KMS-11 (cell line): ENCODE measurements at regions not wholly inside any gene's neighbourhood (a gene's known extent, or its start where the extent isn't known, plus 50 kb on each side); places are given as distances from the start of the nearest gene placed in this dataset.
"Not testable (repeated sequence)": the region's sequence is repeated elsewhere in the genome, so short reads cannot be mapped to it uniquely, and the experiment has no call there.

ENCODE experiments used
- H2AFZ ChIP-seq: fragments of 200-600 bp; sonication (generic); 2 replicates; pipeline ENCODE4 v1.6.1; 2016; ENCODE audit warnings: antibody characterized with exemption, mixed run types, low read depth
- H3K27ac ChIP-seq: fragments of 200-600 bp; sonication (generic); 2 replicates; pipeline ENCODE4 v1.6.1; 2016; ENCODE audit warnings: mild to moderate bottlenecking, mixed run types
- H3K27me3 ChIP-seq: fragments of 200-600 bp; sonication (generic); 2 replicates; pipeline ENCODE4 v1.6.1; 2017; ENCODE audit warnings: mild to moderate bottlenecking, low read depth, mixed run types, moderate library complexity; ENCODE audit not compliant: insufficient read depth
- H3K36me3 ChIP-seq: fragments of 200-600 bp; sonication (generic); 2 replicates; pipeline ENCODE4 v1.6.1; 2017; ENCODE audit warnings: mild to moderate bottlenecking, mixed run types; ENCODE audit not compliant: insufficient read depth
- H3K4me1 ChIP-seq: fragments of 200-600 bp; sonication (generic); 2 replicates; pipeline ENCODE4 v1.6.1; 2016; ENCODE audit warnings: mild to moderate bottlenecking, low read depth, mixed run types; ENCODE audit not compliant: poor library complexity, severe bottlenecking
- H3K4me2 ChIP-seq: fragments of 200-600 bp; sonication (generic); 2 replicates; pipeline ENCODE4 v1.7.0; 2016; ENCODE audit warnings: mild to moderate bottlenecking, mixed run types
- H3K4me3 ChIP-seq: fragments of 200-600 bp; sonication (generic); IDR thresholded peaks from 2 replicates; pipeline ENCODE4 v1.6.1; 2017; ENCODE audit warnings: low read depth, low read length, mixed read lengths; ENCODE audit not compliant: insufficient read depth
- H3K79me2 ChIP-seq: fragments of 200-600 bp; sonication (generic); 2 replicates; pipeline ENCODE4 v1.6.1; 2016; ENCODE audit warnings: low read depth, mixed run types; ENCODE audit not compliant: insufficient read depth
- H3K9ac ChIP-seq: fragments of 200-600 bp; sonication (generic); 2 replicates; pipeline ENCODE4 v1.6.1; 2016; ENCODE audit warnings: mild to moderate bottlenecking, mixed run types
- H4K20me1 ChIP-seq: fragments of 200-600 bp; sonication (generic); 2 replicates; pipeline ENCODE4 v1.6.1; 2016; ENCODE audit warnings: mild to moderate bottlenecking, mixed run types; ENCODE audit not compliant: insufficient read depth
- TF ChIP-seq, protein P1 (sequence below): fragments of 200-600 bp; sonication (generic); conservative IDR thresholded peaks from 2 replicates; pipeline ENCODE4 v1.6.1; 2017; ENCODE audit warnings: low read depth, mild to moderate bottlenecking, antibody characterized with exemption, low read length, moderate library complexity, mixed read lengths

DNA sequence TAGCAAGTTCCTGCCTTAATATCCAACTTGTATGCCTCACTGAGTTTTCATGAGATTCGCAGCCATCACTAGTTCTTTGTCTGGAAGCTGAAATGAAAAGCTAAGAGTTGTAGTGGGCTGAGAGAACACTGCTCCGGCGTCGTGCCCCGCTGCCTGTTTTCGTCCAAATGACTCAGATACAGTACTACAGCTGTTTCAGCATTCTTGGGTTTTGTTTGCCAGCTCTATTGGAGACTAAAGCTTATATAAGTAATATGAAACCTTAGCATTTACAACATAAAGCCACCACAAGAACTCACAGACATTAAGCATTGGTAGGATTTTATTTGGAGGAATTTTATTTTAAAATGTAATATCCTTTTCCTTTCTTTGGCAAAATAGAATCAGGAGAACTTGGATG, 299.7 kb downstream of the DLEU7 start:
- Histone ChIP-seq H4K20me1 (no peaks in the 10 kb centered on the region), H3K27ac (no peak overlapping the region), H3K79me2 (no peaks in the 10 kb centered on the region), H3K4me2 (no peak overlapping the region), H2AFZ (no peak overlapping the region), H3K36me3 (no peaks in the 10 kb centered on the region), H3K27me3 (no peaks in the 10 kb centered on the region), H3K4me3 (no peak overlapping the region), H3K9ac (no peak overlapping the region), H3K4me1 (no peaks in the 10 kb centered on the region)
- TF ChIP-seq, protein P1, sequence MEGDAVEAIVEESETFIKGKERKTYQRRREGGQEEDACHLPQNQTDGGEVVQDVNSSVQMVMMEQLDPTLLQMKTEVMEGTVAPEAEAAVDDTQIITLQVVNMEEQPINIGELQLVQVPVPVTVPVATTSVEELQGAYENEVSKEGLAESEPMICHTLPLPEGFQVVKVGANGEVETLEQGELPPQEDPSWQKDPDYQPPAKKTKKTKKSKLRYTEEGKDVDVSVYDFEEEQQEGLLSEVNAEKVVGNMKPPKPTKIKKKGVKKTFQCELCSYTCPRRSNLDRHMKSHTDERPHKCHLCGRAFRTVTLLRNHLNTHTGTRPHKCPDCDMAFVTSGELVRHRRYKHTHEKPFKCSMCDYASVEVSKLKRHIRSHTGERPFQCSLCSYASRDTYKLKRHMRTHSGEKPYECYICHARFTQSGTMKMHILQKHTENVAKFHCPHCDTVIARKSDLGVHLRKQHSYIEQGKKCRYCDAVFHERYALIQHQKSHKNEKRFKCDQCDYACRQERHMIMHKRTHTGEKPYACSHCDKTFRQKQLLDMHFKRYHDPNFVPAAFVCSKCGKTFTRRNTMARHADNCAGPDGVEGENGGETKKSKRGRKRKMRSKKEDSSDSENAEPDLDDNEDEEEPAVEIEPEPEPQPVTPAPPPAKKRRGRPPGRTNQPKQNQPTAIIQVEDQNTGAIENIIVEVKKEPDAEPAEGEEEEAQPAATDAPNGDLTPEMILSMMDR = no peak

DNA sequence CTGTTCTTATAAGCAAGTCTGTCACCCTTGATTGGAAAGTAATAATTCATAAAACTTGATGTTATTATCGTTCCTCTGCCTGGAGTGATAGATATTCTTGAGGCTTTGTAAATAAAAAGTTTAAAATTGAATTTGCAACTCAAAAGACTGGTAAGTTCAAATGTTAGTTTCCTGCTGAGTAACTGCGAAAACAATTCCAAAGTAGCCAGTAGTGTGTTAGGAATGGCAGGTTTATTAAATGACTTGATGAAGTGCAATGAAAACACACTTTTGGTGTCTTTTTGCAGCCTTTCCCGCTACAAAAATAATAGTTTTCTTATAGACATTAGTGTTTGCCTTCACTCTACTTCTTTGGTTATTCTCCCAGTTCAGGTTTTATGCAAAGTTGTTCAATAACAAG, 299.3 kb downstream of the DLEU7 start:
- Histone ChIP-seq H2AFZ (no peak overlapping the region), H3K36me3 (no peaks in the 10 kb centered on the region), H3K9ac (no peak overlapping the region), H4K20me1 (no peaks in the 10 kb centered on the region), H3K79me2 (no peaks in the 10 kb centered on the region), H3K4me2 (no peak overlapping the region), H3K27ac (no peak overlapping the region), H3K4me1 (no peaks in the 10 kb centered on the region), H3K27me3 (no peaks in the 10 kb centered on the region), H3K4me3 (no peak overlapping the region)
- TF ChIP-seq, protein P1 = no peak

DNA sequence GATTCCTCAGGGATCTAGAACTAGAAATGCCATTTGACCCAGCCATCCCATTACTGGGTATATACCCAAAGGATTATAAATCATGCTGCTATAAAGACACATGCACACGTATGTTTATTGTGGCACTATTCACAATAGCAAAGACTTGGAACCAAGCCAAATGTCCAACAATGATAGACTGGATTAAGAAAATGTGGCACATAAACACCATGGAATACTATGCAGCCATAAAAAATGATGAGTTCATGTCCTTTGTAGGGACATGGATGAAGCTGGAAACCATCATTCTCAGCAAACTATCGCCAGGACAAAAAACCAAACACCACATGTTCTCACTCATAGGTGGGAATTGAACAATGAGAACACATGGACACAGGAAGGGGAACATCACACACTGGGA, 296.3 kb downstream of the DLEU7 start:
- not testable (repeated sequence) for H3K27me3 ChIP-seq, H3K79me2 ChIP-seq, H3K4me1 ChIP-seq, H4K20me1 ChIP-seq, H2AFZ ChIP-seq, H3K27ac ChIP-seq, H3K36me3 ChIP-seq, H3K4me2 ChIP-seq, H3K9ac ChIP-seq, H3K4me3 ChIP-seq

DNA sequence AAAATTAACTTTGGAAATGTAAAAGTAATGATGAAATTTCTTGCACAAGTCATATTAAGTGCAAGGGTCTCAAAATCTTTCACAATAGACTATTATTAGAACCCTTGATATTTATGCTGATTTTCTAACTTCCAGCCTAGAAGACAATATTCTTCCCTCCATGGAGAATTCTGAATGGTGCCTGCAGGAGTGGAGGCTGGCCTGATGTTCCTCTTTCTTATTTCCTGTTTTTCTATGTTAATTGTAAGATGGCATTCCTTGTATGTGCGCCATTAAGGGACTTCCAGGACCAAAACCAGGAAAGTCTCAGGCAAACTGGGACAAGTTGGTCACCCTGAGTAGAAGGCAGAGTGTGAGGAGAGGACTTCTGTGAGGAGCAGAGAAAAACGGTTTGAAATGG, 294.9 kb downstream of the DLEU7 start:
- no peak overlapping the region for H3K9ac ChIP-seq
- H3K36me3 ChIP-seq = no peaks in the 10 kb centered on the region
- H4K20me1 ChIP-seq = no peaks in the 10 kb centered on the region
- H3K27me3 ChIP-seq = no peaks in the 10 kb centered on the region
- no peaks in the 10 kb centered on the region for H3K4me1 ChIP-seq
- H2AFZ ChIP-seq = no peak overlapping the region
- H3K27ac ChIP-seq = no peak overlapping the region
- TF ChIP-seq, protein P1 = no peak
- H3K4me3 ChIP-seq = no peak overlapping the region
- H3K4me2 ChIP-seq = no peak overlapping the region
- H3K79me2 ChIP-seq = no peaks in the 10 kb centered on the region

DNA sequence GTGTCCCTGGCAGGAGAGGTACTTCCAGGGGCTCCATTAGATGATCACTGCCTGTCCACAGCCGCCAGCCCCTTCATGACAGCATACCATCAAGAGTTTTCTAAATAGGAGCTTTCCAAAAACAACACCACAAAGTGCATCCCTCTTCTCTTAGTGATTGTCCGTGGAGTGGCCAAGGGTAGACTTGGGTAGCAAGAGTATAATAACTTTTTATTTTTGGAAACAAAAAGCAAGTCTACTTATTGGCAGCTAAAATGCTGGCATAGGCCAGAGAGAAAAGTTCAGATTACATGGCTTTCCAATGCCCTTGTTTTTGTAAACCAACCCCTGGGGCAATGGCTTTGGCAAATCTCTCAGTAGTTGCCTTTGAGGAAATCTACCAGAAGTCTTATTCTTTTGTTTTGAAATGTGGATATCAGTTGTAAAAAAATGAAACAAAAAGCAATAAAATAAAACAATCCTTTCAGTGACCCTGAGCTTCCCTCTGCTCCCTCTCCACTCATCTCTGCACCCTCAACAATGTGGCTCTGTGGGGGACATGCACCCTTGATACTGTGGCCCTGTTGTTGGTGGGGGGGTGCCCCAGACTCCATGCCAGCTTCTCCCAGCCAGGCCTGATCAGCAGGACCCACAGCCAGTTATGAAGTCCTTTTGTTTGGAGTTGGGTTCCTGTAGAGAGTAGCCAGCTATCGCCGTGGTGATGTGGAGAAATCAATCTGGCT, 294.1 kb downstream of the DLEU7 start:
- Histone ChIP-seq H4K20me1 (no peaks in the 10 kb centered on the region), H3K27me3 (no peaks in the 10 kb centered on the region), H3K36me3 (no peaks in the 10 kb centered on the region), H3K79me2 (no peaks in the 10 kb centered on the region), H3K4me3 (no peak overlapping the region), H3K9ac (no peak overlapping the region), H2AFZ (no peak overlapping the region), H3K4me1 (no peaks in the 10 kb centered on the region), H3K27ac (no peak overlapping the region), H3K4me2 (no peak overlapping the region)
- TF ChIP-seq, protein P1 = no peak
